Peyer's patch (tissue), 4 donors: ENCODE measurements at regions not wholly inside any gene's neighbourhood (a gene's known extent, or its start where the extent isn't known, plus 50 kb on each side); places are given as distances from the start of the nearest gene placed in this dataset.

Source experiments
- POLR2A ChIP-seq, 2 donors: fragments of 450-650 bp; IDR thresholded peaks; one replicate each; pipeline ENCODE4 v1.5.1; 2017; ENCODE audit warnings: antibody characterized with exemption in 2 of 2, mild to moderate bottlenecking in 2 of 2, moderate library complexity in 2 of 2
- TF ChIP-seq, protein P1 (sequence below), 6 experiments: fragments of 450-650 bp in 4 of 6; fragments of 200-600 bp in 2 of 6; sonication (generic) in 1 of 6; IDR thresholded peaks; one replicate each; pipeline ENCODE4 v1.5.1; 2017 to 2019; ENCODE audit warnings: antibody characterized with exemption in 6 of 6, mild to moderate bottlenecking in 3 of 6, moderate library complexity in 1 of 6

DNA sequence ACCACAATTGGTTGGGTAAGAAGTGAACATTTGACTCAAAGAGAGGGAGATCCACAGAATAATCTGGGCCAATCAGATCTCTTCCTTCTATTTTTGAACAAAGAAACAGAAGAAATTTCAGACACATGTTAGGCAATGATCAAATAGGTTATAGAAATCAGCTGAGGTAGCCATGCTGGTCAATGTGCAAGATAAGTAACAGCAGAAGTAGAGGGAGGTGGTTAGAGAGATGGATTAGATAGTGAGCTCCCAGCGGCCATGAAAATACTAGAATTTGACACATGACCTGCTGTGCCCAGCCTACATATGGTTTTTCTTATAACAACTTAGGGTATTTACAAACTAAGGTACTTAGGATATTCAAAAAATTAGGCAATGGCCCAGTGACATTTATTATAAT is 230.9 kb upstream of the ARID2 start:
- TF ChIP-seq POLR2A (IDR thresholded peaks at IDR 0.05) = no peak
- TF ChIP-seq, protein P1, sequence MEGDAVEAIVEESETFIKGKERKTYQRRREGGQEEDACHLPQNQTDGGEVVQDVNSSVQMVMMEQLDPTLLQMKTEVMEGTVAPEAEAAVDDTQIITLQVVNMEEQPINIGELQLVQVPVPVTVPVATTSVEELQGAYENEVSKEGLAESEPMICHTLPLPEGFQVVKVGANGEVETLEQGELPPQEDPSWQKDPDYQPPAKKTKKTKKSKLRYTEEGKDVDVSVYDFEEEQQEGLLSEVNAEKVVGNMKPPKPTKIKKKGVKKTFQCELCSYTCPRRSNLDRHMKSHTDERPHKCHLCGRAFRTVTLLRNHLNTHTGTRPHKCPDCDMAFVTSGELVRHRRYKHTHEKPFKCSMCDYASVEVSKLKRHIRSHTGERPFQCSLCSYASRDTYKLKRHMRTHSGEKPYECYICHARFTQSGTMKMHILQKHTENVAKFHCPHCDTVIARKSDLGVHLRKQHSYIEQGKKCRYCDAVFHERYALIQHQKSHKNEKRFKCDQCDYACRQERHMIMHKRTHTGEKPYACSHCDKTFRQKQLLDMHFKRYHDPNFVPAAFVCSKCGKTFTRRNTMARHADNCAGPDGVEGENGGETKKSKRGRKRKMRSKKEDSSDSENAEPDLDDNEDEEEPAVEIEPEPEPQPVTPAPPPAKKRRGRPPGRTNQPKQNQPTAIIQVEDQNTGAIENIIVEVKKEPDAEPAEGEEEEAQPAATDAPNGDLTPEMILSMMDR (IDR thresholded peaks at IDR 0.05) = no peak
